OCI-LY1 (cell line): ENCODE measurements at regions not wholly inside any gene's neighbourhood (a gene's known extent, or its start where the extent isn't known, plus 50 kb on each side); places are given as distances from the start of the nearest gene placed in this dataset.

ENCODE experiments used
- H2AFZ ChIP-seq: fragments of 200-600 bp; sonication (generic), shearing (Covaris generic); 2 replicates; pipeline ENCODE4 v1.6.0; 2014; ENCODE audit warnings: antibody characterized with exemption, mild to moderate bottlenecking, low read length
- H3F3A ChIP-seq: fragments of 200-600 bp; sonication (generic), shearing (Covaris generic); 2 replicates; pipeline ENCODE4 v1.6.0; 2014; ENCODE audit warnings: mild to moderate bottlenecking, antibody characterized with exemption, low read length, moderate library complexity; ENCODE audit not compliant: insufficient read depth
- H3K27ac ChIP-seq: fragments of 200-600 bp; sonication (generic); 2 replicates; pipeline ENCODE4 v1.5.1; 2014; ENCODE audit warnings: low read length, mixed run types, mild to moderate bottlenecking, low read depth; ENCODE audit not compliant: poor library complexity, severe bottlenecking
- H3K27me3 ChIP-seq: fragments of 200-600 bp; sonication (generic); 2 replicates; pipeline ENCODE4 v1.6.0; 2014; ENCODE audit warnings: antibody characterized with exemption, mild to moderate bottlenecking, low read length, moderate library complexity; ENCODE audit not compliant: insufficient read depth
- H3K36me3 ChIP-seq: fragments of 200-600 bp; sonication (generic); 2 replicates; pipeline ENCODE4 v1.6.1; 2014; ENCODE audit warnings: mild to moderate bottlenecking, antibody characterized with exemption, low read length, moderate library complexity, mixed read lengths; ENCODE audit not compliant: insufficient read depth
- H3K4me1 ChIP-seq: fragments of 200-600 bp; sonication (generic); 2 replicates; pipeline ENCODE4 v1.5.1; 2014; ENCODE audit warnings: mild to moderate bottlenecking, low read length, moderate library complexity; ENCODE audit not compliant: insufficient read depth, severe bottlenecking
- H3K4me2 ChIP-seq: fragments of 200-600 bp; sonication (generic), shearing (Covaris generic); 2 replicates; pipeline ENCODE4 v1.6.1; 2014; ENCODE audit warnings: low read length
- H3K4me3 ChIP-seq: fragments of 200-600 bp; sonication (generic); 2 replicates; pipeline ENCODE4 v1.5.1; 2014; ENCODE audit warnings: low read length, low read depth, mild to moderate bottlenecking, mixed read lengths; ENCODE audit not compliant: poor library complexity, severe bottlenecking
- H3K79me2 ChIP-seq: fragments of 200-600 bp; shearing (Covaris generic); 2 replicates; pipeline ENCODE4 v1.6.1; 2016; ENCODE audit warnings: mixed run types, low read length, mixed read lengths; ENCODE audit not compliant: insufficient read depth
- H3K9ac ChIP-seq: fragments of 200-600 bp; sonication (generic), shearing (Covaris generic); 2 replicates; pipeline ENCODE4 v1.6.1; 2014; ENCODE audit warnings: mild to moderate bottlenecking, low read length, mixed read lengths
- H3K9me2 ChIP-seq: fragments of 200-600 bp; sonication (generic), shearing (Covaris generic); 2 replicates; pipeline ENCODE4 v1.6.1; 2014; ENCODE audit warnings: low read depth, mild to moderate bottlenecking, low read length, mixed read lengths
- H3K9me3 ChIP-seq: fragments of 200-600 bp; shearing (Covaris generic); 2 replicates; pipeline ENCODE4 v1.6.1; 2014; ENCODE audit warnings: low read length, mixed read lengths
- H4K20me1 ChIP-seq: fragments of 200-600 bp; sonication (generic), shearing (Covaris generic); 2 replicates; pipeline ENCODE4 v1.6.0; 2016; ENCODE audit warnings: mild to moderate bottlenecking, low read length; ENCODE audit not compliant: insufficient read depth
- CTCF ChIP-seq: fragments of 200-600 bp; sonication (generic), shearing (Covaris generic); IDR thresholded peaks from 2 replicates; pipeline ENCODE4 v1.5.1; 2017; ENCODE audit warnings: mild to moderate bottlenecking, antibody characterized with exemption, low read length, moderate library complexity, mixed read lengths
- EZH2 ChIP-seq: fragments of 200-600 bp; sonication (generic), shearing (Covaris generic); IDR thresholded peaks from 2 replicates; pipeline ENCODE4 v1.8.0; 2017; ENCODE audit warnings: borderline replicate concordance, mixed run types, mild to moderate bottlenecking, antibody characterized with exemption, low read length, moderate library complexity, mixed read lengths

GRCh38 chr13:111511219-111511732 lies 190.8 kb downstream of the TEX29 start:
- no peak overlapping the region for H3K4me3 ChIP-seq
- TF ChIP-seq CTCF (no peak), EZH2 (no peak)
- no peaks in the 10 kb centered on the region for H3K9me3 ChIP-seq
- no peaks in the 10 kb centered on the region for H3K4me1 ChIP-seq
- no peaks in the 10 kb centered on the region for H4K20me1 ChIP-seq
- no peaks in the 10 kb centered on the region for H3K79me2 ChIP-seq
- no peak overlapping the region for H3K27ac ChIP-seq
- no peak overlapping the region for H3K9ac ChIP-seq
- no peaks in the 10 kb centered on the region; the same call in 1 of the 2 replicates for H3K27me3 ChIP-seq
- no peak overlapping the region for H3K4me2 ChIP-seq
- no peaks in the 10 kb centered on the region for H3K36me3 ChIP-seq
- no peak overlapping the region for H2AFZ ChIP-seq
- H3F3A ChIP-seq: no peaks in the 10 kb centered on the region
- no peaks in the 10 kb centered on the region for H3K9me2 ChIP-seq

GRCh38 chr13:111511805-111512504 lies 191.5 kb downstream of the TEX29 start:
- H3K4me1 ChIP-seq: no peaks in the 10 kb centered on the region
- H3K27ac ChIP-seq: no peak overlapping the region

GRCh38 chr13:111512707-111513106 lies 192.3 kb downstream of the TEX29 start:
- H3K9me3 ChIP-seq: no peaks in the 10 kb centered on the region
- no peaks in the 10 kb centered on the region for H4K20me1 ChIP-seq
- H3K27ac ChIP-seq: no peak overlapping the region
- H3F3A ChIP-seq: no peaks in the 10 kb centered on the region
- TF ChIP-seq EZH2 (no peak), CTCF (no peak)
- H3K9me2 ChIP-seq: no peaks in the 10 kb centered on the region
- no peaks in the 10 kb centered on the region for H3K36me3 ChIP-seq
- no peaks in the 10 kb centered on the region for H3K79me2 ChIP-seq
- no peaks in the 10 kb centered on the region; the same call in 1 of the 2 replicates for H3K27me3 ChIP-seq
- no peak overlapping the region for H3K4me3 ChIP-seq
- H3K9ac ChIP-seq: no peak overlapping the region
- no peak overlapping the region for H2AFZ ChIP-seq
- no peak overlapping the region for H3K4me2 ChIP-seq
- no peaks in the 10 kb centered on the region for H3K4me1 ChIP-seq

More at GRCh38 chr13:111511805-111512504, 191.5 kb downstream of the TEX29 start:
- H3F3A ChIP-seq: no peaks in the 10 kb centered on the region
- H4K20me1 ChIP-seq: no peaks in the 10 kb centered on the region
- H3K9me3 ChIP-seq: no peaks in the 10 kb centered on the region
- no peak overlapping the region for H2AFZ ChIP-seq
- H3K4me3 ChIP-seq: no peak overlapping the region
- no peaks in the 10 kb centered on the region for H3K36me3 ChIP-seq
- no peak overlapping the region for H3K9ac ChIP-seq
- H3K4me2 ChIP-seq: no peak overlapping the region
- TF ChIP-seq EZH2: no peak
- no peak for TF ChIP-seq CTCF
- H3K79me2 ChIP-seq: no peaks in the 10 kb centered on the region
- H3K9me2 ChIP-seq: no peaks in the 10 kb centered on the region
- no peaks in the 10 kb centered on the region; the same call in 1 of the 2 replicates for H3K27me3 ChIP-seq
